HG02588 (cell line): ENCODE measurements at regions not wholly inside any gene's neighbourhood (a gene's known extent, or its start where the extent isn't known, plus 50 kb on each side); places are given as distances from the start of the nearest gene placed in this dataset.

Experiments used
- ATAC-seq: cut with Tn5 transposase; IDR thresholded peaks from one replicate; pipeline ENCODE4 v1.9.1; 2021; ENCODE audit warnings: mild to moderate bottlenecking, moderate library complexity; ENCODE audit not compliant: unreplicated experiment

- ATAC-seq = no peak
Observed at GRCh38 chr1:222046684-222047263, 304.9 kb upstream of the DUSP10 start.

DNA sequence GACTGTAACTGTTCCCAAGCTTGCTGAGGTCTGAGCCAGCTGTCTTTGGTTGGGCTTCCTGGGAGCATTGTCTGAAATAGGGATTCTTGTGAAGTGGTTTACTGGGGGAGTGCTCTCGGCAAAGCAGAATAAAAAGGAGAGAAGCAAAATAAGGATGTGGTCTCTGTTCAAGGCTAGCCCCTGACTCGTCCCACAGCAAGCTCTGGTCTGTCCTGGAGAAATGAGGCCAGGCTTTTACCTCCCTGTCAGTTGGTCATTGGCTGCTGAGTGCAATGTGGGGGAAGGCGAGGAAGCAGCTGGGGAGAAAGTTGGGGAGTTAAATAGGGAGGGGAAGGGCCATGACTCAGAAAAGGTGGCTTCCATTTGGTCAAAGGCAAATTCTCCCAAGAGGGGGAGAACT lies 303.9 kb upstream of the DUSP10 start:
- ATAC-seq = no peak

DNA sequence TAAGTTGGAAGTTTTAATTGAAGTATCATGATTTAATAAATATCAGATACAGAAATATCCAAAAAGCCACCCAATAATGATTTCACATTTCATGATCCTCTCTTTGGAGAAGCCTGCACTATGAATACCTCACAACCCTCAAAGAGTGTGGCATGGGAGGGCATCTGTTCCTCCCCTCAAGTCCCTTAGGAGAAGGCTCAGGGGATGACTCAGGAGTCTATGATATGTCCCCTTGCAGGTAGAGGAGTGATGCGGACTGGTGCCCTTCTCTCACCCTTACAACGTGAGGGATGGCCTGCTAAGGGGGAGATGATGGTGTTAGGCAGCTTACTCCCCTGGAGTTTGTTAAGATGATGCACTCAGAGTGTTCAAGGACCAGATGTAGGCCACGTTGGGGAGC lies 303.3 kb upstream of the DUSP10 start:
- ATAC-seq = no peak

DNA sequence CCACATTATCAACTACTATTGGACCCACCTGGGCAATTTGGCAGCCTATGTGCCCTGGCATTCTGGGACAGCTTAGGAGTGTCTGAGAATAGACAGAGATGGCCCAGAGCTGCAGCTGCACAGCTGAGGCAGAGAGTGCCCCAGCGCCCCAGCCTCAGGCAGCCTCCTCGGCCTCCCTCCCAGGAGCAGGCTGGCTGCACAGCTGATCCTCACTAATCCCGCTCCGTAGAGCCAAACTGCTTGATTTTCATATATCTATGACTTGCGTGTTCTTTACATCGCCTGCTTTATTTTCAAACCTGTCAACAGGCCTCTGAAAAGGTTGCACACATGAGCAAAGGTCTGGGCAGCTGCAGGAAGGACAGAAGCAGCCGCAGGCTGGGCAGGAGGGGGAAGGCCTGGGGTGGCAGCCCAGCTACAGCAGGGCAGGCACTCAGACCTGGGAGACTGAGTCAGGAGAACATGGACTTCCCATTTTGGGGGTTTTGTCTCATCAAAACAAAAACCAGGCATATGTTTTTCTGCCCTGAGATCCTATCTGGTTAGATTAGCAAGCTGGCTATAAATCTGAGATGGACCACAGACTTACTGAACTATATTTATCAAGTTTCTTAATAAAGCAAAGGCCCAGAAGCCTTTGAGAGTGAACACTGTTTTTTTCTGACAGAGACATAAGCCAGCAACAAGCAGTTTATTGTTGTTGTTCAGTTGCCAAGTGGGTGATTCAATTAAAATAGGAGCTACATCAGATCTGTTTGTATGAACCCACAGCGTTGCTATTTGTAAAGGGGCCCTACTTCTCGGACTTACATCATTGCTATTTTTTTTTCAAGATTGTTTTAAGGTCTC lies 301.8 kb upstream of the DUSP10 start:
- ATAC-seq = no peak

GRCh38 chr1:222042120-222042519 lies 300.2 kb upstream of the DUSP10 start:
- no peak for ATAC-seq

GRCh38 chr1:222040955-222041354 lies 299.1 kb upstream of the DUSP10 start:
- no peak for ATAC-seq

GRCh38 chr1:222040121-222040805 lies 298.4 kb upstream of the DUSP10 start:
- no peak for ATAC-seq

- no peak for ATAC-seq
Observed at GRCh38 chr1:222038971-222039370, 297.1 kb upstream of the DUSP10 start.

DNA sequence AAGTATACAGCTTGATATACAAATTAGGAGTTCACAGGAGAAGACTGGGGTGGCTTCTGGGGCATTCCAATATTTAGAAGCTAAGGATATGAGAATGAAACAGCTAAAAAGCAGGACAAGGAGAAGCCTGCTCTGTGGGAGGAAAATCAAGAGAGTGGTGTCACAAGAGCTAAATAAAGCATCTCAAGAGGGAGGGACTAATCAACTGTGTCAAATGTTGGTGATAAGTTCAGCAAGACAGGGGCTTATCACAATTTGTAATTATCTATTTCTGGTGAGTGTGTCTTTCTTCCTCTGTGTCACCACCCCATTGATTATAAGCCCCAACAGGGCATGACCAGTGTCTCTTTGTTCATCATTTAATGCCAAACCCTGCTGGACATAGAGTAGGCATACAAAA lies 295.8 kb upstream of the DUSP10 start:
- ATAC-seq = no peak

DNA sequence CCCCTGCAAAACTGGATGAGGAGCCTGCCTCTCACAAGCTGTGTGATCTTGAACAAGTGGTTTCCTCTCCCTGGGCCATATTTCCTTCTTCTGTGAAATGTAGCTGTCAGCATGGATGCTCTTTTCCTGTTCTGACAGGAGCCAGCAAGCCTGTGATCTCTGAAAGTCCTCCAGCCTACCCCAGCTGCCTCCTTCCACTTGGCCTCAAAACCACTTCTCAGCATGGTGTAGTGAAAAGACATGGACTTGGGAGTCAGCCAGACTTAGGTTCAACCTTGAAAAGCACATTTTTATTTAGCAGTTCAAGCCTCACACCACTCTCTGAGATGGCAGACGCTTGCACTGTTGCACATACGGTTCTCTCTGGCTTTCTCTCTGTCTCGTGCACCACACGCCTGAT lies 292.9 kb upstream of the DUSP10 start:
- ATAC-seq = no peak

GRCh38 chr1:222033450-222033849 lies 291.6 kb upstream of the DUSP10 start:
- ATAC-seq = no peak

DNA sequence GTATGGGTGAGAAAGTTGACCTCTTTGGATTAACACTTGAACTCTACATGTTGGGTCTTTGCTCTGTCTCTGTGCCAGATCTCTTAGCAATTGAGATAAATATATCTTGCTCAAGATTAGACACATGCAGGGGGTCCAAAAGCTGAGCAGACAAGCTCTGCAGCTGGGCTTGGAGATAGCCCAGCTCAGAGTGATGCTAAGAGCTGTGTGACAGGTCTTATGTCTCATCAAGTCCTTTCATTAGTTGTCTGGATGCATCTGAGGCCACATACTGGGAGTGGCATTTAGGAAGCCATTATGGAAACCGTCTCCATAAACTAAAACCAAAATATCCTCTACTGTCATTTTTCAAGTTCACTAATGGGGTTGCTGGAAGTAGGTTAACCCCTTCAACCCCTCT lies 289.4 kb upstream of the DUSP10 start:
- no peak for ATAC-seq

- no peak for ATAC-seq
Observed at GRCh38 chr1:222028676-222029075, 286.8 kb upstream of the DUSP10 start.

DNA sequence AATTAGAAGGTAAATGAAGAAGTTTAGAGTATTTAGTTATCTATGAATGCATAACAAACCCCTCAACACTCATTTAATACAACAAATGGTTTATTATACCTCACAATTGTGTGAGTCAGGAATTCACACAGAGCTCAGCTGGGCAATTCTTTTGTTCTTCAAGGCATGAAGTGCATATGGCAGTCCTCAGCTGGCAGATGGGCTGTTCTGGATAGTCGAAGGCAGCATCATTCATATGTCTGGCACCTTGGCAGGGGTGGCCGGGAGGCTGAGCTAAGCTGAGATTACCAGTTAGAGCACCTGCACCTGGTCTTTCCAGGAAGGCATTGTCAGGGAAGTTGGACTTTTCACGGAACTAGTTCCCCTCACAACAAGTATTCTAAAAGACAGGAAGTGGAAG lies 286.2 kb upstream of the DUSP10 start:
- no peak for ATAC-seq

GRCh38 chr1:222026280-222026679 lies 284.4 kb upstream of the DUSP10 start:
- no peak for ATAC-seq

GRCh38 chr1:222023025-222023424 lies 281.1 kb upstream of the DUSP10 start:
- ATAC-seq = no peak

DNA sequence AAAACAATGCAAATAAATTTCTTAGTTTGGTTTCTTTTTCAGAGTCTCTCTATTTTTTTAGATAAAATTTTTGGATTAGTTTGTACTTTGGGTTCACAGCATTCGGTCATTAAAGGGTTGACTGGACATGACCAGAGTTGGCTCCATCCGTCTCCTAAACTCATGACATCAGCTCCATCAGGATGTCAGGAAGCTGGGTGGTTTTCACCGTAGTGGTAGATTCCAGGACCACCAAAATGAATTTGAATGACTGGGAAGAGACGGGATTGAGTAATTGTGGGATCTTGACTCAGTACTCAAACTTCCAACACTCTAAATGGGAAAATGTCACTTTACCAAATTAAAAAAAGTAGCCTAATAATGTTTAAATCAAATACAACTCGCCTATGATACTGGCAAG lies 279.2 kb upstream of the DUSP10 start:
- no peak for ATAC-seq

DNA sequence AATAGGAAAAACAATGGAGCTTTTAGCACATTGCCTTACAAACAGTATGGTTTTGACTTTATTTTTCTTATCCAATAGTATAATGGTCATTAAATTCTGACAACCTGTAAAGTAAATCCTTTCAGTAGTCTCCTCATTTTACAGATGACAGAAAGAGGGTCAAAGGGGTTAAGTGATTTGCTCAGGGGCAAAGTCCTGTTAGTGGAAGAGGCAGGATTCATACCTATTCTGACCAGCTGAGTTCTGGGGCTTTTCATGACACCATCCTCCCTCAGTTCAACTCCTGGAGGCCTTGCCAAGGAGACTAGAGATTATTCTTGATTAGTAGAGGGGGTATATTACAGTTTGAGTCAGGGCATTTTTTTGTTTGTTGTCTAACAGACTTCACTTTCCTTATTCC lies 278.7 kb upstream of the DUSP10 start:
- no peak for ATAC-seq

DNA sequence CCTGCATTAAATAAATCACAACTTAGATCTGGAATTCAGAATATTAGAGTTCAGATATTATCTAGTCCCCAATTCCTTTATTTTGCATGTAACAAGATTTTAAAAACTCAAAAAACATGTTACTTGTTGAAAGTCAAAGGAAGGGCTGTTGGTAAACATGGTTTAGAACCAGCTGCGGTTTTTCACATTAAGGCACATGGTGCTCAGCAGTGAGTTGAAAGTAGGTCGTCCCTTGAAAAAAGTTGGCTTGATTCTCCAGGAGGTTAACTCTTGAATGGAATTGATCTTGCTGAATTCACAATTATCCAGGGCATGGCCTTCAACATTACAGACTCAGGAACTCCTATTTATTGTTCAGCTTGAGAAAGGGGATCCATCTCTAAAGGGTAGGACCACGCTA lies 277.1 kb upstream of the DUSP10 start:
- no peak for ATAC-seq

DNA sequence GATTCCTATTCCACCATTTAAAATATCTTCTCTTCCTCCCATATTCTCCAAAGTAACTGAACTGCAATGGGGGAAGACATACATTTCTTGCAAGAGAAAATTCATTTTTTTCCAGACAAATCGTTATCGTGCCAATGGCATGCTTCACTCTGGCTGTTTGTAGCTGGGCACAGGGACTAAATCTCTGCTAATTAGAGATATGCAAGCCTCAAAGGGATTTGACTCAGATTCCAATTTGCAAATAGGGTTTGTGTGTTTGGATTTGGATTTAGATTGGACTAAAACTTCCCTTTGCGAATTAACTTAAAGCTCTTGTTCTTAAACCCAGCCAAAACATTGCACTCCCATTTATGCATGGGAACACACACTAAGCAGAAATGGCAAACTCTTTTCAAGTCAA lies 276.2 kb upstream of the DUSP10 start:
- no peak for ATAC-seq

- no peak for ATAC-seq
Observed at GRCh38 chr1:222015686-222016085, 273.8 kb upstream of the DUSP10 start.

- ATAC-seq = no peak
Observed at GRCh38 chr1:222014001-222014400, 272.1 kb upstream of the DUSP10 start.
